ENCODE measurements at regions not wholly inside any gene's neighbourhood (a gene's known extent, or its start where the extent isn't known, plus 50 kb on each side); places are given as distances from the start of the nearest gene placed in this dataset.

DNA sequence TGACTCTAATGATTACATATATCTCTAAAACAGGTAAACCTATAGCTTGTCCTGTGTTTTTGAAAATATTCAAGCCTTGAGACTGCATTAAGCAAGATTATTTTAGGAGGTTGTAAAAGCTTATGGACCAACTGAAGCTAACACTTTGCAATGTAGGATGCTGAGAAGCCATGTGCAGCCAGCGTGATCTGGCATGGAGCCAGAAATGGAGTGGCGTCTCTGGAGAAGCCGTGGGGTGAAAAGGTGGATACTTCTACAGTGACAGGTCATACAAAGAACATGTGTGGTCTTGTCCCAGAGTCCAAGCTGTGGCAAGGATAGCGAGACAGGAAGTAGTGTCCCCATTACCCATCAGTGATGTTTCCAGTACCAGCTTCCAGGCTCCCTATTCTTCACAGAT lies 100.8 kb upstream of the CD180 start:
- TF ChIP-seq, protein P1, sequence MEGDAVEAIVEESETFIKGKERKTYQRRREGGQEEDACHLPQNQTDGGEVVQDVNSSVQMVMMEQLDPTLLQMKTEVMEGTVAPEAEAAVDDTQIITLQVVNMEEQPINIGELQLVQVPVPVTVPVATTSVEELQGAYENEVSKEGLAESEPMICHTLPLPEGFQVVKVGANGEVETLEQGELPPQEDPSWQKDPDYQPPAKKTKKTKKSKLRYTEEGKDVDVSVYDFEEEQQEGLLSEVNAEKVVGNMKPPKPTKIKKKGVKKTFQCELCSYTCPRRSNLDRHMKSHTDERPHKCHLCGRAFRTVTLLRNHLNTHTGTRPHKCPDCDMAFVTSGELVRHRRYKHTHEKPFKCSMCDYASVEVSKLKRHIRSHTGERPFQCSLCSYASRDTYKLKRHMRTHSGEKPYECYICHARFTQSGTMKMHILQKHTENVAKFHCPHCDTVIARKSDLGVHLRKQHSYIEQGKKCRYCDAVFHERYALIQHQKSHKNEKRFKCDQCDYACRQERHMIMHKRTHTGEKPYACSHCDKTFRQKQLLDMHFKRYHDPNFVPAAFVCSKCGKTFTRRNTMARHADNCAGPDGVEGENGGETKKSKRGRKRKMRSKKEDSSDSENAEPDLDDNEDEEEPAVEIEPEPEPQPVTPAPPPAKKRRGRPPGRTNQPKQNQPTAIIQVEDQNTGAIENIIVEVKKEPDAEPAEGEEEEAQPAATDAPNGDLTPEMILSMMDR (IDR thresholded peaks at IDR 0.05; ENCODE audit: control extremely low read depth, extremely low read depth, low read depth, missing control alignments) = no peak
- ChIA-PET POLR2A (no interaction called here), CTCF (interaction anchor here (1.2 to 1.3 kb wide), 2 partner anchors 12 to 17 kb away, joined by 3 to 4 read pairs; no protein-coding TSS in a partner anchor)
- DNase-seq (ENCODE audit: extremely low spot score) = no peak

GRCh38 chr5:67294266-67294938 lies 97.8 kb upstream of the CD180 start:
- DNase-seq (ENCODE audit: extremely low spot score) = no peak
- ChIA-PET CTCF (no interaction called here), POLR2A (no interaction called here)
- TF ChIP-seq, protein P1 (IDR thresholded peaks at IDR 0.05; ENCODE audit: control extremely low read depth, extremely low read depth, low read depth, missing control alignments) = no peak

GRCh38 chr5:67293226-67293625 lies 96.6 kb upstream of the CD180 start:
- POLR2A ChIA-PET = no interaction called here
- no peak for DNase-seq (ENCODE audit: extremely low spot score)
- TF ChIP-seq, protein P1 (IDR thresholded peaks at IDR 0.05; ENCODE audit: control extremely low read depth, extremely low read depth, low read depth, missing control alignments) = no peak
- CTCF ChIA-PET = no interaction called here

DNA sequence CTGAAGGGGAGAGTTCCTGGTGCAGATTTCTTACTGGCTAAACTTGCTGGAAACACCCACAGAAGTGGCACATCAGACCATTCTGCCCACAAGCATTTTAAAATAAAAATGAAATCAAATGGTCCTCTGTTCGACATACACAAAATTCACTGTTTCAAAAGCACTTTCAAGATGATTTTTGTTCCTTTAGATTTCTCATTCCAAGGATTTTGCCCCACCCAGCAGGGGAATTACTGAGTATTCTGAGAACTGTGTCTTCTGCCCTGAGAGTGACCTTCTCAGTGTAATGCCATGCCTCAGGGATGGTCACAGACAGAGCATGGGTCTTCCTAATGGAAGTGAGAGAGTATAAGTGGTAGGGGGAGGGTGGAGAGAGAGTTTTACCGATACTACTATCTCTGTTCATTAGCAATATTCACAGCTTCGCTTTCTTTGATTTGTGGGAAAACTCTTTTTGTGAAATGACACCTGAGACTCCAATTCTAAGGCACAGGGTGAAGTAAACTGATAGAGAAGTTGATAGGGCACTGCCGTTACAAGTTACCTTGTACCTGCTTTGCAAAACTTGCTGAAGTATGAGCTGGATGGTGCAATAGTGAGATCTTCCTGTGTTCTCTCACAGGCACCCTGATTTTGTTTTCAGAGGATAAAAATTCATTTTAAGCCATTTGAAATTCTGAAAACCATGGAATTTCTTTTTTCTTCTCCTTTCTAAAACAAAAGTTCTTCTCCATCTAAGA lies 95.8 kb upstream of the CD180 start:
- POLR2A ChIA-PET = no interaction called here
- DNase-seq (ENCODE audit: extremely low spot score) = no peak
- TF ChIP-seq, protein P1 (IDR thresholded peaks at IDR 0.05; ENCODE audit: control extremely low read depth, extremely low read depth, low read depth, missing control alignments) = no peak

GRCh38 chr5:67291671-67292070 lies 95.1 kb upstream of the CD180 start:
- TF ChIP-seq, protein P1 (IDR thresholded peaks at IDR 0.05; ENCODE audit: control extremely low read depth, extremely low read depth, low read depth, missing control alignments) = no peak
- ChIA-PET CTCF (no interaction called here), POLR2A (no interaction called here)
- DNase-seq (ENCODE audit: extremely low spot score) = no peak

More for the DNA sequence above, 95.8 kb upstream of the CD180 start:
- CTCF ChIA-PET = no interaction called here

DNA sequence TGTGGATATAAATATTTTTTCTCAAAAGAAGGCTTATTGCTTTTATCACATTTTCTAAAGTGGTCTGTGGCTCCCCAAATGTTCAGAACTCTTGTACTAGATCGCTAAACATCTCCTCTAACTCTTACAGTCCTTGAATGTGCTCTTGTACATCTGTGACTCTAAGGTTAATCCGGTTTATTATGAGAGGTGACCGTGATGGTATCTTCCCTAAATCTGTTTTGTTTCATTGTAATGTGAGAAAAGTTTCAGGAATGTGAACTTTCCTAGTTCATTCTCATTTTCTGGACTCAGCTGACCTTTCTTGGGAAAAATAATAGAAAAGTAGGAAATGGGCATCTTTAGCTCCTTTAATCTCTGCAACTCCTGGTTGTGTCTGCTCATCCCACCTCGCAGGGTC lies 94.5 kb upstream of the CD180 start:
- CTCF ChIA-PET = no interaction called here
- no peak for DNase-seq (ENCODE audit: extremely low spot score)
- POLR2A ChIA-PET = no interaction called here
- TF ChIP-seq, protein P1 (IDR thresholded peaks at IDR 0.05; ENCODE audit: control extremely low read depth, extremely low read depth, low read depth, missing control alignments) = no peak

Measured in GM10248 (cell line).